Liver (tissue), 8 donors: ENCODE measurements at regions not wholly inside any gene's neighbourhood (a gene's known extent, or its start where the extent isn't known, plus 50 kb on each side); places are given as distances from the start of the nearest gene placed in this dataset.

Source experiments
- DNase-seq: peaks from one replicate; pipeline ENCODE4 v3.0.0-alpha.2; 2017; ENCODE audit warnings: low spot score
- H3K27ac ChIP-seq, 2 donors: one replicate each; pipeline ENCODE4 v1.7.0; 2013; ENCODE audit warnings: inconsistent platforms in 2 of 2, low read length in 2 of 2, control low read depth in 1 of 2, low read depth in 1 of 2, mild to moderate bottlenecking in 1 of 2
- H3K27me3 ChIP-seq, 4 donors: one replicate each; pipeline versions ENCODE4 v1.6.1 to v1.7.0; 2013; ENCODE audit warnings: low read length in 3 of 4, inconsistent platforms in 1 of 4, mild to moderate bottlenecking in 1 of 4, moderate library complexity in 1 of 4; ENCODE audit not compliant: control insufficient read depth in 4 of 4, insufficient read depth in 4 of 4
- H3K36me3 ChIP-seq, 4 donors: one replicate each; pipeline versions ENCODE4 v1.6.1 to v1.7.0; 2013; ENCODE audit warnings: low read length in 3 of 4, mild to moderate bottlenecking in 3 of 4, low read depth in 1 of 4, moderate library complexity in 1 of 4; ENCODE audit not compliant: control insufficient read depth in 4 of 4, insufficient read depth in 3 of 4
- H3K4me1 ChIP-seq, 4 donors: one replicate each; pipeline versions ENCODE4 v1.6.1 to v1.7.0; 2013; ENCODE audit warnings: low read length in 3 of 4, mild to moderate bottlenecking in 3 of 4, moderate library complexity in 1 of 4; ENCODE audit not compliant: control insufficient read depth in 4 of 4, insufficient read depth in 4 of 4
- H3K4me3 ChIP-seq, 3 donors: one replicate each; pipeline versions ENCODE4 v1.6.1 to v1.7.0; 2013; ENCODE audit warnings: low read length in 3 of 3, control low read depth in 1 of 3, low read depth in 1 of 3, mild to moderate bottlenecking in 1 of 3
- H3K9ac ChIP-seq, 2 donors: one replicate each; pipeline ENCODE4 v1.7.0; 2013; ENCODE audit warnings: low read length in 2 of 2, mild to moderate bottlenecking in 2 of 2, moderate library complexity in 2 of 2, control low read depth in 1 of 2, low read depth in 1 of 2
- H3K9me3 ChIP-seq, 4 donors: one replicate each; pipeline versions ENCODE4 v1.6.1 to v1.7.0; 2013; ENCODE audit warnings: low read length in 3 of 4; ENCODE audit not compliant: control insufficient read depth in 4 of 4
- EGR1 ChIP-seq, 2 donors: IDR thresholded peaks; 2 replicates each; pipeline ENCODE4 v1.6.1; 2016 to 2018; ENCODE audit warnings: antibody characterized with exemption in 2 of 2, low read depth in 2 of 2
- FOXA1 ChIP-seq: IDR thresholded peaks from 2 replicates; pipeline ENCODE4 v1.6.1; 2016; ENCODE audit warnings: antibody characterized with exemption
- FOXA2 ChIP-seq: IDR thresholded peaks from 2 replicates; pipeline ENCODE4 v1.6.1; 2016; ENCODE audit warnings: antibody characterized with exemption
- HNF4A ChIP-seq, 2 donors: conservative IDR thresholded peaks; 2 replicates each; pipeline ENCODE4 v1.6.1; 2016; ENCODE audit warnings: antibody characterized with exemption in 2 of 2, mild to moderate bottlenecking in 2 of 2
- HNF4G ChIP-seq: IDR thresholded peaks from 2 replicates; pipeline ENCODE4 v1.6.1; 2016; ENCODE audit warnings: antibody characterized with exemption
- JUND ChIP-seq, 2 donors: IDR thresholded peaks; 2 replicates each; pipeline ENCODE4 v1.6.1; 2016; ENCODE audit warnings: antibody characterized with exemption in 2 of 2
- MAX ChIP-seq: IDR thresholded peaks from 2 replicates; pipeline ENCODE4 v1.6.1; 2016; ENCODE audit warnings: antibody characterized with exemption
- NR2F2 ChIP-seq: IDR thresholded peaks from 2 replicates; pipeline ENCODE4 v1.6.1; 2016; ENCODE audit warnings: antibody characterized with exemption
- RAD21 ChIP-seq, 2 donors: IDR thresholded peaks; 2 replicates each; pipeline ENCODE4 v1.6.1; 2016; ENCODE audit warnings: antibody characterized with exemption in 2 of 2, mild to moderate bottlenecking in 2 of 2
- RXRA ChIP-seq, 2 donors: IDR thresholded peaks; 2 replicates each; pipeline ENCODE4 v1.6.1; 2017 to 2018; ENCODE audit warnings: antibody characterized with exemption in 2 of 2, mild to moderate bottlenecking in 1 of 2
- SP1 ChIP-seq: IDR thresholded peaks from 2 replicates; pipeline ENCODE4 v1.6.1; 2018; ENCODE audit warnings: antibody characterized with exemption, mild to moderate bottlenecking
- TAF1 ChIP-seq: conservative IDR thresholded peaks from 2 replicates; pipeline ENCODE4 v1.6.1; 2016; ENCODE audit warnings: antibody characterized with exemption, mild to moderate bottlenecking
- YY1 ChIP-seq: IDR thresholded peaks from 2 replicates; pipeline ENCODE4 v1.6.1; 2016; ENCODE audit warnings: antibody characterized with exemption, mild to moderate bottlenecking
- WGBS: extraction: QIAGEN DNeasy Blood & Tissue Kit; methylation state at CpG from one replicate; pipeline ENCODE4 v1.1.7; 2013; 5-methylcytosine and 5-hydroxymethylcytosine counted together
- TF ChIP-seq, protein P1 (sequence below): IDR thresholded peaks from 2 replicates; pipeline ENCODE4 v1.6.1; 2016; ENCODE audit warnings: antibody characterized with exemption
- TF ChIP-seq, protein P2 (sequence below): fragments of 150-350 bp; IDR thresholded peaks from 2 replicates; pipeline ENCODE4 v1.5.1; 2017; ENCODE audit warnings: improper control_type of control experiment, low read depth, low read length; ENCODE audit not compliant: missing input control
- donor health status: healthy.
- donor health status: healthy.
- donor health status: healthy.
- donor health status: healthy.
- donor health status: healthy.

DNA sequence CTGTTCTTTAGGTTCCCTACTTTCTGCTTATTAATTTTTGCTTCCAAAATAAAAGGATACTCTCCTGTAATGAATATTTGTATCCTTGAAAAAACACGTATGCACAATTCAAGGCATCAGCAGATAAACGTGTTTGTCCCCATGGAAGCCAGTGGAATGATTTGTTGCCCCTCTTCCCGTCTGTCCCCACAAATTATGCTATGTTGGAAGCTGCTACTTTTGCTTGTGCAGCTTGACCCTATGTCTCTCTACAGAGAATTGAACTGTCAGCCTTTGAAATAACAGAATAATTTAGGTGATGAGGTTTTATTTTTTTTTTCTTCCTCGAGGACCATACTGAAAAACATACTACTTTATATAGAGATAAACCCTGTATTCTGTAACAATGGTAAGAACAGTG lies 401.5 kb upstream of the GOLIM4 start:
- TF ChIP-seq FOXA1 (no peak), HNF4G (no peak), HNF4A (conservative IDR thresholded peaks at IDR 0.05) (no peak), NR2F2 (no peak), JUND (IDR thresholded peaks at IDR 0.05) (no peak), EGR1 (IDR thresholded peaks at IDR 0.05; ENCODE audit: low read depth in 2 of 2) (no peak), SP1 (no peak), TAF1 (no peak), MAX (no peak), RAD21 (IDR thresholded peaks at IDR 0.05) (no peak)
- TF ChIP-seq, protein P1, sequence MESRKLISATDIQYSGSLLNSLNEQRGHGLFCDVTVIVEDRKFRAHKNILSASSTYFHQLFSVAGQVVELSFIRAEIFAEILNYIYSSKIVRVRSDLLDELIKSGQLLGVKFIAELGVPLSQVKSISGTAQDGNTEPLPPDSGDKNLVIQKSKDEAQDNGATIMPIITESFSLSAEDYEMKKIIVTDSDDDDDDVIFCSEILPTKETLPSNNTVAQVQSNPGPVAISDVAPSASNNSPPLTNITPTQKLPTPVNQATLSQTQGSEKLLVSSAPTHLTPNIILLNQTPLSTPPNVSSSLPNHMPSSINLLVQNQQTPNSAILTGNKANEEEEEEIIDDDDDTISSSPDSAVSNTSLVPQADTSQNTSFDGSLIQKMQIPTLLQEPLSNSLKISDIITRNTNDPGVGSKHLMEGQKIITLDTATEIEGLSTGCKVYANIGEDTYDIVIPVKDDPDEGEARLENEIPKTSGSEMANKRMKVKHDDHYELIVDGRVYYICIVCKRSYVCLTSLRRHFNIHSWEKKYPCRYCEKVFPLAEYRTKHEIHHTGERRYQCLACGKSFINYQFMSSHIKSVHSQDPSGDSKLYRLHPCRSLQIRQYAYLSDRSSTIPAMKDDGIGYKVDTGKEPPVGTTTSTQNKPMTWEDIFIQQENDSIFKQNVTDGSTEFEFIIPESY = no peak
- TF ChIP-seq, protein P2, sequence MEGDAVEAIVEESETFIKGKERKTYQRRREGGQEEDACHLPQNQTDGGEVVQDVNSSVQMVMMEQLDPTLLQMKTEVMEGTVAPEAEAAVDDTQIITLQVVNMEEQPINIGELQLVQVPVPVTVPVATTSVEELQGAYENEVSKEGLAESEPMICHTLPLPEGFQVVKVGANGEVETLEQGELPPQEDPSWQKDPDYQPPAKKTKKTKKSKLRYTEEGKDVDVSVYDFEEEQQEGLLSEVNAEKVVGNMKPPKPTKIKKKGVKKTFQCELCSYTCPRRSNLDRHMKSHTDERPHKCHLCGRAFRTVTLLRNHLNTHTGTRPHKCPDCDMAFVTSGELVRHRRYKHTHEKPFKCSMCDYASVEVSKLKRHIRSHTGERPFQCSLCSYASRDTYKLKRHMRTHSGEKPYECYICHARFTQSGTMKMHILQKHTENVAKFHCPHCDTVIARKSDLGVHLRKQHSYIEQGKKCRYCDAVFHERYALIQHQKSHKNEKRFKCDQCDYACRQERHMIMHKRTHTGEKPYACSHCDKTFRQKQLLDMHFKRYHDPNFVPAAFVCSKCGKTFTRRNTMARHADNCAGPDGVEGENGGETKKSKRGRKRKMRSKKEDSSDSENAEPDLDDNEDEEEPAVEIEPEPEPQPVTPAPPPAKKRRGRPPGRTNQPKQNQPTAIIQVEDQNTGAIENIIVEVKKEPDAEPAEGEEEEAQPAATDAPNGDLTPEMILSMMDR = no peak
- no peak overlapping the region for H3K4me3 ChIP-seq

GRCh38 chr3:168495932-168496331 lies 400.2 kb upstream of the GOLIM4 start:
- no peak for DNase-seq
- WGBS = 90% methylated on average over 2 of the region's 2 CpGs
- Histone ChIP-seq H3K27ac (no peak overlapping the region), H3K4me3 (no peak overlapping the region), H3K36me3 (no peaks in the 10 kb centered on the region), H3K9me3 (no peaks in the 10 kb centered on the region), H3K9ac (no peak overlapping the region), H3K4me1 (no peaks in the 10 kb centered on the region), H3K27me3 (no peaks in the 10 kb centered on the region)
- TF ChIP-seq SP1 (no peak), YY1 (no peak), EGR1 (IDR thresholded peaks at IDR 0.05; ENCODE audit: low read depth in 2 of 2) (no peak), HNF4G (no peak), JUND (IDR thresholded peaks at IDR 0.05) (no peak), FOXA2 (no peak), TAF1 (no peak), RAD21 (IDR thresholded peaks at IDR 0.05) (no peak), HNF4A (conservative IDR thresholded peaks at IDR 0.05) (no peak), RXRA (IDR thresholded peaks at IDR 0.05) (no peak)
- TF ChIP-seq, protein P2 = no peak
- TF ChIP-seq, protein P1 = no peak

More for the DNA sequence above, 401.5 kb upstream of the GOLIM4 start:
- Histone ChIP-seq H3K36me3 (no peaks in the 10 kb centered on the region), H3K9ac (no peak overlapping the region), H3K9me3 (no peaks in the 10 kb centered on the region), H3K4me1 (no peaks in the 10 kb centered on the region), H3K27ac (no peak overlapping the region), H3K27me3 (no peaks in the 10 kb centered on the region)
- 72% methylated on average over 4 of the region's 4 CpGs for WGBS
- no peak for DNase-seq
